Left lung (tissue), 4 donors: ENCODE measurements at regions not wholly inside any gene's neighbourhood (a gene's known extent, or its start where the extent isn't known, plus 50 kb on each side); places are given as distances from the start of the nearest gene placed in this dataset.

Experiments
- ATAC-seq: fragments of 200-7000 bp; cut with Tn5 transposase; one replicate; pipeline ENCODE4 v1.9.1; 2020; ENCODE audit warnings: moderate library complexity
- DNase-seq, 4 donors: peaks; one replicate each; pipeline ENCODE4 v3.0.0-alpha.2; 2013 to 2020
- H3K27ac ChIP-seq, 2 donors: fragments of 200-600 bp; sonication (generic) in 1 of 2; one replicate each; pipeline versions ENCODE4 v1.5.0 to v1.8.0; 2020 to 2021
- H3K27me3 ChIP-seq, 2 donors: fragments of 200-600 bp; sonication (generic) in 1 of 2; one replicate each; pipeline versions ENCODE4 v1.5.0 to v1.8.0; 2020 to 2021
- H3K36me3 ChIP-seq, 2 donors: fragments of 200-600 bp; sonication (generic) in 1 of 2; one replicate each; pipeline versions ENCODE4 v1.5.0 to v1.8.0; 2020 to 2021
- H3K4me1 ChIP-seq, 2 donors: fragments of 200-600 bp; one replicate each; pipeline ENCODE4 v1.8.0; 2021
- H3K4me3 ChIP-seq, 2 donors: fragments of 200-600 bp; sonication (generic) in 1 of 2; one replicate each; pipeline versions ENCODE4 v1.5.0 to v1.8.0; 2020 to 2021; ENCODE audit warnings: mild to moderate bottlenecking in 1 of 2
- H3K9me3 ChIP-seq, 2 donors: fragments of 200-600 bp; sonication (generic) in 1 of 2; one replicate each; pipeline versions ENCODE4 v1.5.0 to v1.8.0; 2020 to 2021
- intact Hi-C, 2 donors: fragments of 100-400 bp; cut with DNase I; formaldehyde crosslinking; loops; one replicate each; pipeline versions ENCODE4 v1.11.2 to v1.14.2; 2022
- TF ChIP-seq, protein P1 (sequence below), 2 donors: fragments of 200-600 bp; sonication (generic) in 1 of 2; IDR thresholded peaks; one replicate each; pipeline versions ENCODE4 v1.5.0 to v1.8.0; 2021; ENCODE audit warnings: antibody characterized with exemption in 2 of 2
- donor health status: DM: no; HTN: yes; CAD: no.
- donor health status: DM: no; HTN: no; CAD: no.

- H3K4me3 ChIP-seq: no peak overlapping the region
- DNase-seq: peak in 2 of 4 donors; percentile 11 to 31
- TF ChIP-seq, protein P1, sequence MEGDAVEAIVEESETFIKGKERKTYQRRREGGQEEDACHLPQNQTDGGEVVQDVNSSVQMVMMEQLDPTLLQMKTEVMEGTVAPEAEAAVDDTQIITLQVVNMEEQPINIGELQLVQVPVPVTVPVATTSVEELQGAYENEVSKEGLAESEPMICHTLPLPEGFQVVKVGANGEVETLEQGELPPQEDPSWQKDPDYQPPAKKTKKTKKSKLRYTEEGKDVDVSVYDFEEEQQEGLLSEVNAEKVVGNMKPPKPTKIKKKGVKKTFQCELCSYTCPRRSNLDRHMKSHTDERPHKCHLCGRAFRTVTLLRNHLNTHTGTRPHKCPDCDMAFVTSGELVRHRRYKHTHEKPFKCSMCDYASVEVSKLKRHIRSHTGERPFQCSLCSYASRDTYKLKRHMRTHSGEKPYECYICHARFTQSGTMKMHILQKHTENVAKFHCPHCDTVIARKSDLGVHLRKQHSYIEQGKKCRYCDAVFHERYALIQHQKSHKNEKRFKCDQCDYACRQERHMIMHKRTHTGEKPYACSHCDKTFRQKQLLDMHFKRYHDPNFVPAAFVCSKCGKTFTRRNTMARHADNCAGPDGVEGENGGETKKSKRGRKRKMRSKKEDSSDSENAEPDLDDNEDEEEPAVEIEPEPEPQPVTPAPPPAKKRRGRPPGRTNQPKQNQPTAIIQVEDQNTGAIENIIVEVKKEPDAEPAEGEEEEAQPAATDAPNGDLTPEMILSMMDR (IDR thresholded peaks at IDR 0.05): no peak
- ATAC-seq: peak; percentile 59
- H3K9me3 ChIP-seq: no peaks in the 10 kb centered on the region
- H3K36me3 ChIP-seq: no peaks in the 10 kb centered on the region
- peaks cover 6 to 31% of the 10 kb centered on the region in 2 donors for H3K4me1 ChIP-seq
- H3K27me3 ChIP-seq: no peaks in the 10 kb centered on the region
- peak overlapping the region; percentile 69 to 78 for H3K27ac ChIP-seq
- intact Hi-C loops: no loop called here
These were observed 106.5 kb upstream of the SLC4A7 start for GRCh38 chr3:27590437-27591298.

DNA sequence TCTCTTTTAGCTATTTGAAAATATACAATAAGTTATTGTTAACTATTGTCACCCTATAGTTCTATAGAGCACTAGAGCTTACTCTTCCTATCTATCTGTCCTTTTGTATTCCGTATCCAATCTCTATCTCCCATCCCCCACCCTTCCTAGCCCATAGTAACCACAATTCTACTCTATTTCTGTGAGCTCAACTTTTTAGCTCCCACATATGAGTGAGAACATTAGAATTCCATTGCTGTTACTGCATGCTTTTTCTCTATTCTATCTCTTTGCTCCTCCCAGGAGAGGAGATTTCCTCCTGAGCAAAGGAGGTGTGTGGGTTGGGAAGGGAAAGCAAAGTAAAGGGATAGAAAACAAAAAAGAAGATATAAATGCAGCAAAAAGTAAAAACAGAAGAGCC lies 105.6 kb upstream of the SLC4A7 start:
- Histone ChIP-seq H3K9me3 (no peaks in the 10 kb centered on the region), H3K27ac (peak overlapping the region; percentile 69 to 78)
- TF ChIP-seq, protein P1 (IDR thresholded peaks at IDR 0.05): no peak

GRCh38 chr3:27585429-27585828 lies 101.2 kb upstream of the SLC4A7 start:
- Histone ChIP-seq H3K27me3 (no peaks in the 10 kb centered on the region), H3K36me3 (no peaks in the 10 kb centered on the region), H3K4me3 (no peak overlapping the region), H3K27ac (no peak overlapping the region), H3K9me3 (no peaks in the 10 kb centered on the region), H3K4me1 (peaks cover 0 to 12% of the 10 kb centered on the region in 2 donors)
- TF ChIP-seq, protein P1 (IDR thresholded peaks at IDR 0.05): no peak
- DNase-seq (no peak), ATAC-seq (no peak)
- intact Hi-C loops: no loop called here

More for the DNA sequence above, 105.6 kb upstream of the SLC4A7 start:
- ATAC-seq (no peak), DNase-seq (no peak)
- H3K27me3 ChIP-seq: no peaks in the 10 kb centered on the region
- H3K4me1 ChIP-seq: peaks cover 6 to 31% of the 10 kb centered on the region in 2 donors
- intact Hi-C loops: no loop called here
- H3K4me3 ChIP-seq: no peak overlapping the region
- H3K36me3 ChIP-seq: no peaks in the 10 kb centered on the region

- Histone ChIP-seq H3K4me1 (peaks cover 0 to 6% of the 10 kb centered on the region in 2 donors), H3K9me3 (no peaks in the 10 kb centered on the region), H3K27me3 (no peaks in the 10 kb centered on the region), H3K4me3 (no peak overlapping the region), H3K36me3 (no peaks in the 10 kb centered on the region), H3K27ac (no peak overlapping the region)
- DNase-seq (no peak), ATAC-seq (no peak)
- TF ChIP-seq, protein P1 (IDR thresholded peaks at IDR 0.05): no peak
- intact Hi-C loops: no loop called here
These were observed 100.7 kb upstream of the SLC4A7 start for GRCh38 chr3:27584874-27585273.

GRCh38 chr3:27581852-27582251 lies 97.7 kb upstream of the SLC4A7 start:
- Histone ChIP-seq H3K9me3 (no peaks in the 10 kb centered on the region), H3K27me3 (no peaks in the 10 kb centered on the region), H3K27ac (no peak overlapping the region), H3K36me3 (no peaks in the 10 kb centered on the region), H3K4me3 (no peak overlapping the region), H3K4me1 (no peaks in the 10 kb centered on the region)
- TF ChIP-seq, protein P1 (IDR thresholded peaks at IDR 0.05): no peak
- no peak for DNase-seq
- ATAC-seq: no peak
- intact Hi-C loops: no loop called here
